ENCODE measurements at regions not wholly inside any gene's neighbourhood (a gene's known extent, or its start where the extent isn't known, plus 50 kb on each side); places are given as distances from the start of the nearest gene placed in this dataset.

- Mint-ChIP-seq H3K4me1 (ENCODE audit: unreplicated experiment) (no peaks in the 10 kb centered on the region), H3K4me3 (ENCODE audit: unreplicated experiment) (no peak overlapping the region), H3K27me3 (ENCODE audit: unreplicated experiment) (peaks cover 2% of the 10 kb centered on the region), H3K9me3 (ENCODE audit: unreplicated experiment) (no peaks in the 10 kb centered on the region), H3K27ac (ENCODE audit: unreplicated experiment) (no peak overlapping the region), H3K36me3 (ENCODE audit: low read depth, unreplicated experiment) (no peaks in the 10 kb centered on the region)
- no peak for DNase-seq (ENCODE audit: low spot score)
- no peak for TF ChIP-seq CTCF (IDR thresholded peaks at IDR 0.05; ENCODE audit: unreplicated experiment)
Measured at GRCh38 chr21:15964236-15964855, 234.6 kb downstream of the USP25 start.

- Mint-ChIP-seq H3K27ac (ENCODE audit: unreplicated experiment) (no peak overlapping the region), H3K4me3 (ENCODE audit: unreplicated experiment) (no peak overlapping the region), H3K27me3 (ENCODE audit: unreplicated experiment) (peaks cover 2% of the 10 kb centered on the region), H3K9me3 (ENCODE audit: unreplicated experiment) (no peaks in the 10 kb centered on the region), H3K36me3 (ENCODE audit: low read depth, unreplicated experiment) (no peaks in the 10 kb centered on the region), H3K4me1 (ENCODE audit: unreplicated experiment) (no peaks in the 10 kb centered on the region)
- no peak for TF ChIP-seq CTCF (IDR thresholded peaks at IDR 0.05; ENCODE audit: unreplicated experiment)
- DNase-seq (ENCODE audit: low spot score): no peak
Measured at GRCh38 chr21:15966231-15966630, 236.4 kb downstream of the USP25 start.

DNA sequence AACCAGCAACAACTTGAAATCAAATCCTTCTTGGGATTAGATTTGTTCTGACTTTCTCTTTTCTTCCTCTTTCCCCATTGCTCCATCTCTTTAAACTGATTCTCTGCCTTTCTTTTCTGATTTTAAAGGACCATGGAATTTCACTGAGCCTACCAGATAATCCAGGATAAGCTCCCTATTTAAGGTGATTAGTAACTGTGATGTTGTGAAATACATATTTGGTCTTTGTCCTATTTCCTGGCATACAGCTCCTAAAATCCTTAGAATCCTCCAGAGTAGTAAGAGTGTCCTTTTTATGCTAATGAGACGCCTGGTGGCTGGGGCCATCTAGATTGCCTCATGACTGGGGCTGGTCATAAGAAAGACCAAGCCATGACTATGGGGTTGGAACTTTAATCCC is 236.9 kb downstream of the USP25 start:
- Mint-ChIP-seq H3K36me3 (ENCODE audit: low read depth, unreplicated experiment) (no peaks in the 10 kb centered on the region), H3K9me3 (ENCODE audit: unreplicated experiment) (no peaks in the 10 kb centered on the region), H3K27me3 (ENCODE audit: unreplicated experiment) (peaks cover 2% of the 10 kb centered on the region), H3K4me3 (ENCODE audit: unreplicated experiment) (no peak overlapping the region), H3K27ac (ENCODE audit: unreplicated experiment) (no peak overlapping the region), H3K4me1 (ENCODE audit: unreplicated experiment) (no peaks in the 10 kb centered on the region)
- DNase-seq (ENCODE audit: low spot score): no peak
- TF ChIP-seq CTCF (IDR thresholded peaks at IDR 0.05; ENCODE audit: unreplicated experiment): no peak

GRCh38 chr21:15967661-15968060 is 237.9 kb downstream of the USP25 start:
- no peak for DNase-seq (ENCODE audit: low spot score)
- Mint-ChIP-seq H3K4me1 (ENCODE audit: unreplicated experiment) (no peaks in the 10 kb centered on the region), H3K4me3 (ENCODE audit: unreplicated experiment) (no peak overlapping the region), H3K27me3 (ENCODE audit: unreplicated experiment) (peaks cover 2% of the 10 kb centered on the region), H3K9me3 (ENCODE audit: unreplicated experiment) (no peaks in the 10 kb centered on the region), H3K36me3 (ENCODE audit: low read depth, unreplicated experiment) (no peaks in the 10 kb centered on the region), H3K27ac (ENCODE audit: unreplicated experiment) (no peak overlapping the region)
- TF ChIP-seq CTCF (IDR thresholded peaks at IDR 0.05; ENCODE audit: unreplicated experiment): no peak

- H3K27ac Mint-ChIP-seq (ENCODE audit: unreplicated experiment): no peak overlapping the region
- no peak for DNase-seq (ENCODE audit: low spot score)
- H3K27me3 Mint-ChIP-seq (ENCODE audit: unreplicated experiment): peaks cover 2% of the 10 kb centered on the region
- no peaks in the 10 kb centered on the region for H3K4me1 Mint-ChIP-seq (ENCODE audit: unreplicated experiment)
- H3K9me3 Mint-ChIP-seq (ENCODE audit: unreplicated experiment): no peaks in the 10 kb centered on the region
- TF ChIP-seq CTCF (IDR thresholded peaks at IDR 0.05; ENCODE audit: unreplicated experiment): no peak
- no peak overlapping the region for H3K4me3 Mint-ChIP-seq (ENCODE audit: unreplicated experiment)
- no peaks in the 10 kb centered on the region for H3K36me3 Mint-ChIP-seq (ENCODE audit: low read depth, unreplicated experiment)
Measured at GRCh38 chr21:15968776-15969310, 239.1 kb downstream of the USP25 start.
